SK-N-DZ (cell line): ENCODE measurements at regions not wholly inside any gene's neighbourhood (a gene's known extent, or its start where the extent isn't known, plus 50 kb on each side); places are given as distances from the start of the nearest gene placed in this dataset.

Experiments used
- DNase-seq: peaks from one replicate; pipeline ENCODE4 v3.0.0-alpha.2; 2015; ENCODE audit warnings: low spot score

DNA sequence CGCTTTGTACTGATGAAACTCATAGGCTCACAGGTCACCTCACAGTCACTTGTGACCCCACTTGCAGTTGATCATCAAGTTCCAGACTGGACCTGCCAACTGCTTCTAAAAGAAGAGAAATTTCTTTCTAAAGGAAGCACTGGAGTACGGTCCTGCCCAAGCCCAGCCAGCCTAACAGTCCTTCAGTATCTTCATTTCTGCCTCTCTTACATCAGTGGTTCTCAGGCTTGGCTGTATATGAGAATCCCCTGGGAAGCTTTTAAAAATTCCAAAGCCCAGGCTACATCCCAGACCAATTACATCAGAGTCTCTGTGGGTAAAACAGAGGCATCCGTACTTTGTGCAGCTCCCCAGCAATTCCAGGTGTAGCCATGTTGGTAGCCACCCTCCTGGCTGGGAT is 282.1 kb downstream of the NFIB start:
- no peak for DNase-seq

DNA sequence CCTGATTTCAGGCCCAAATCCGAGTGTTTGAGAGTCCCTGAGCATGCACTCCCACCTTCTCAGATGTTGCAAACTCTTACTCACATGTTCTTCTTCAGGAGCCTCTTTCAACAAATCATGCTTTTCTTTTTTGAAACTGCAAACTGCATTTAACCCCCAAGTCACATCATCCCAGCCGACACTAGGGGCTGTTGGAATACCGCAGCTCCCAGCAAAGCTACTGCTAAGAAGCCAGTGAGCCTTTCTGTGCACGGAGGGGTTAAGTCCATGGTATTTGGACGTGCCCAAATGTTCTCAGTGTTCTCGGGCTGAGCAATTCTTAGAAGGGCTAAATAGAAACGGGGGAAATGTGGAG is 282.9 kb downstream of the NFIB start:
- DNase-seq: peak; percentile 10

DNA sequence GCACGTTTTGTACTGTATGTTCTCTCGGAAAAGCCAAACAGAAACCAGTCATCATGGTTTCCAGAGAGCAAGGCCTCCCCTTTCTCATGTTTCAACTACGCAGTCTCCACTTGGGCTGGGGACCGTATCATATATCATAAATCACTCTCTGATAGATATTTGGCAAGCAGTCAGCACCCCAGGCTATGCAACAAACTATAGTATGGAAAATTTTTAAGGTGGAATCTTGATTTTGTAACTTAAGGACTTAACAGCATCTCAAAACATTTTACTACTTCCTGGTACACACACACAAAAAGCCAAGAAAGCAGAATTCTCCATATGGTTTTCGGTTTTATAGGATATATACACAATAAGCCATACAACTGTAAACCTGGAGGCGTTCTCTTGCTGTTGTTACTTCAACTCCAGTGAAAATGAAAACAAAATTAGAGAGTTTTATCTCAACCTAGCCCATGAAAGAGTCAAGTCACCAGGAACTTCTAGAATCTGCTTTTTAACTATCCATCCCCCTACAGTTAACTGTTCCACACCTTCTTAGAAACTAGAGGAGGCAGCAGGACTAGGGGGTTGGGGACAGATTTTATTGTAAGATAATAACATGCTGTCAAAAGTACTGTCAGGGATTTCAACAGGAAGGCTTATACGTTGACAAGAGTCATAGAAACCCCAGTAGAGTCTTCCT is 283.4 kb downstream of the NFIB start:
- DNase-seq: peak; percentile 22

DNA sequence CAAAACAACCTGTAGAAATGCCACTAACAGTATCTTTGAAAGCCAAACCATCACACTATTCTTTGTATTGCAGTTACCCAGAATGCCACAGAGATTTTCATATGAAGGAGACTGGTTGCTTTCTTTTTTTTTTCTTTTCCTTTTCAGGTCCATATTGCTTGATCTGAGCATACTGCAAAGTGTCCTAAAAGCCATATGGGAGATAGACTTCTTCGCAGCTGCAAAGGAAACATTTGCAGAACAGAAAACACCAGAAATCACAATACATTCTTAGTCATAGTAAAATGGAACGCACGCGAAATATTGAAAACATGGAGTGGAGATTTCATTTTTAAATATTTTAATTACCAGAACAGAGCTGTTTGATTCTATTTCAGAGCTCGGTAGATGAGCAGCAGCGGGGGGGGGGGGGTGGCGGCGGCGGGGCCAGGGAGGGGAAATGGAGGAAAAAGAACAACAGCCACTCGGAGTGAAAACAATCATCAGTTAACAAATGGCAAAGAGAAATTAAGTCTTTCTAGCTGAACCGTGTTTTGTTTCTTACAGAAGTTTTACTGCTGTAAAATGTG is 284.1 kb downstream of the NFIB start:
- no peak for DNase-seq

DNA sequence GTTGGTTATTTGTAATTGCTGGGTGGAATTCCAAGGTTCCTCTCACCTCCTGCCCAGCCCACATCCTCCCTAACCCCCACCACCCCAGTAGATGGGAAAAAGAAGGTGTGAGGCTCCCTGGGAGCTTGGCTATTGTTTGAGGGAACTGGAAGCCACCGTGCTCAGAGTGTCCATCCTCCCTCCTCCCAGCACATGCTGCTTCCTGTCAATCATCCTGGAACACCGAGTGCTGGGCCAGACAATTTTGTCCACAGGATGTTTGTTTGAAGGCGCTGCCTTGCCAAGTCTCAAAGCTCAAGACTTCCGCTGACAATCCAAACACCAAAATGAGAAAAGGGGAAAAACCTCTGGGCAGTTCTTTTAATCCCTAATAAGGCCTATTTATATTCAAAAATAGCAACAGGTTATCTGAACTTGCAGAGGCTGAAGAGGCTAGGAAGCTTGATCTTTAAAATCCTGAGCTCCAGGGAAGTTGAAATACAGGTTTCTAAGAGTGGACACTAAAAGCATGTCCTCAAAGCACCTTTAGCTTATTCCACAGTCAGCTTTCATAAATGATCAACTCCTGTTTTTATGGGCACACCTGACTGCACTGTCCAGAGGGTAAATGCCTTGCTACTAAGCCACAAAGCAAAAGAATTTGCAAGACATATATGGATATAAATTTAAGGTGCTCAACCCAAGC is 286.7 kb downstream of the NFIB start:
- no peak for DNase-seq

DNA sequence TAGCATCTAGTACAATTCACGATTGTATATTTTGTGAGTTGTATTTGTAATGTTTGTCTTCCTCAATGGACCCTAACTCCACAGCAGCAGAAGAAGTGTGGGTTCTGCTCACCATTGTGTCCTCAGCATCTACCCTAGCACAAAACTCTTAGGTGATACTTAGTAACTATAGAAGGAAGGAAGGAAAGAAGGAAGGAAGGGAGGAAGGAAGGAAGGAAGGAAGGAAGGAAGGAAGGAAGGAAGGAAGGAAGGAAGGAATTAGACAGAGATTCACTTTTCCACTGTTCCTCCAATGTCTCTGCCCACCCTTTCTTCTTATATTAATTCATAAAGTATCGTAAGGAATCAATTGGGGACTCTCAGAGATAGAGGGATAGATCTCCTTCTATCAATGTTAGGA is 288.2 kb downstream of the NFIB start:
- no peak for DNase-seq

DNA sequence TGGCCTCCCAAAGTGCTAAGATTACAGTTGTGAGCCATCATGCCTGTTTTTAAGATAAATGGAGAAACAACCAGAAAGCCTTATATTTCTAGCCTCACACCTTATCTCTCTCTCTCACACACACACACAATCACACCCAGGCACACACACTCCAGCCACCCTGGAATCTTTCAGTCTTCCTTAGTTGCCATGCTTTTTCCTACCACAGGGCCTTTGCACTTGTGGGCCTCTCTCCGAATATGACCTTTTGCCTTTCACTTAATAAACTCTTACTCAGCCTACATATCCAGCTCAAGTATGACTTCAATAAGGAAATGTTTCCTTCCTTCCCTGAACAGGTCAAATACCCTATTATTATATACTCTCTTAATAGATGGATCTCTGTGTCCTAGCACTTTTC is 290.7 kb downstream of the NFIB start:
- DNase-seq: no peak

DNA sequence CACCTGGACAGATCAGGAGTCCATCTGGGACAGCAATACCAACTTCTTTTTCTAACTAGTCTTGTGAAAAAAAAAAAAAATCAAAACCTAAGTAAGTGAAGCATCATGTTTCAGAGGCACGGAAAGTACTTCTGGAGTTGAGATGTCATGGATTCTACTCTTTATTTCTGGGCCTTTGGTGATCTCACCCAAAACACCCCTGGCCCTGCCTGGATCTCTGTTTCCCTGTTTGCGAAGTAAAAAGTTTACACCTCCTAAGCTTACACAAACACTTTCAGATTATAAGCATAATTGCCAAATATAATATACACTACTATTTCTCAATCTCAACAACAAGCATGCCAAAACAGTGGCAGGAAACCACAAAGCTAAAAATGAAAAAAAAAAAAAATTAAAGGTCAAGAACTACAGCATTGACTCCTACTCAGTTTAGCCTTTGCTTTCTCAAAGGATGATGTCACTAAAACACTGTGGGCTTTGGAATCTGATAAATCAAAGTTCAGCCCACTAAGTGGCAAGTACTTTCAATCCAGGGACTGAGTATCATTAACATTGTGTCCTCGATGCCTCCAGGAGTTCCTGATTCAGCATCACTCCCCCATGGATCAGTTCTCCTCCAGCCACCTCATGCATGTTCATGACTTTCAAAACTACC is 291.9 kb downstream of the NFIB start:
- DNase-seq: no peak

DNA sequence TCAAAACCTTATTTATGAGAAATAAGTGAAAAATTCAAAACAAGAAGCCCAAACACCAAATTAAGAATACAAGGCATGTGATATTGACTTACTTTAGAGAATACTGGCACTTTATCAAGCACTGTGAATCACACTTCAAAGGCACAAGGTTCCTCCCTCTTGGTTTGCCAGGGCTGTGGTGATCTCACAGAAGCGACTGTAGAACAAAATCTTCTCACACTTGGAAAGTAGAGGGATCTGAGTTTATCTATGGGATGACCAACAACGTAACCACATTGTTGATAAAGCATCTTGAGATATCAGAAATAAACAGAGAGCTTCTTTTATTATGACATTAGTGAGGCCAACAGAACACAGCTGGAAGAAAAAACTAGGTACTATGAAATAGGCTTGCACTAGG is 295.9 kb downstream of the NFIB start:
- DNase-seq: no peak

DNA sequence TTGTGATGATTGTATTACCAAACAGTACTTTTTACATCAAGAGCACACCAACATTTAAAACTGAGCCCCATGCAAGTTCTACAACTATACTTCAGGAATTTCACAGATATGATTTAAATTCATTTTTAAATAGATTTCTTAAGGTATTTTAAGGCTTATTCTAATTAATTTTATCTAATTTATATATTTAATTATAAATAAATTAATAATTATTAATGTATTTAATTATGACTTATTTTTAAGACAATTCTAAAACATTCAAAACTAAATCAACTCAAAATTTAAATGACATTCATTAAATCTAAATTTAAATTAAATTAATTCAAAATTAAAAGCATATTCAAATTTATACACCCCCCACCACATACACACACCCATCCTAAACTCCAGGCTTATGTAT is 299.2 kb downstream of the NFIB start:
- no peak for DNase-seq

DNA sequence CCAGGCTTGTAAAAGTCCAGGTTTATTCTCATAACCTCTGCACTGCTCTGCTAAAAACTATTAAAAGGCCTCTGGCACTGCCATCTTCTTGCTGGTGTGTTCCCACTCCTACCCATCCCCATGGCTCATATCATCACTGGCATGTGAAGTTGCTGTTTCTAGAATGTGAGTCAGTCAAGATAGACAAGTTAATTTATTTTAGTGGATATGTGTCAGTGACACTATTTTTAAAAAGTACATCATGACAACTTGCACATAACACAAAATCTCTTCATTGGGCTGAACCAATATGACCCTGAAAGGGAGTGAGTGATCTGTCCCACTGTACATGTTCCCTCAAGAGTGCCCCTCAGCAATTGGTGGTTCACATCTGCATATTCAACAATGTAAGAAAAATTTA is 299.7 kb downstream of the NFIB start:
- DNase-seq: no peak

DNA sequence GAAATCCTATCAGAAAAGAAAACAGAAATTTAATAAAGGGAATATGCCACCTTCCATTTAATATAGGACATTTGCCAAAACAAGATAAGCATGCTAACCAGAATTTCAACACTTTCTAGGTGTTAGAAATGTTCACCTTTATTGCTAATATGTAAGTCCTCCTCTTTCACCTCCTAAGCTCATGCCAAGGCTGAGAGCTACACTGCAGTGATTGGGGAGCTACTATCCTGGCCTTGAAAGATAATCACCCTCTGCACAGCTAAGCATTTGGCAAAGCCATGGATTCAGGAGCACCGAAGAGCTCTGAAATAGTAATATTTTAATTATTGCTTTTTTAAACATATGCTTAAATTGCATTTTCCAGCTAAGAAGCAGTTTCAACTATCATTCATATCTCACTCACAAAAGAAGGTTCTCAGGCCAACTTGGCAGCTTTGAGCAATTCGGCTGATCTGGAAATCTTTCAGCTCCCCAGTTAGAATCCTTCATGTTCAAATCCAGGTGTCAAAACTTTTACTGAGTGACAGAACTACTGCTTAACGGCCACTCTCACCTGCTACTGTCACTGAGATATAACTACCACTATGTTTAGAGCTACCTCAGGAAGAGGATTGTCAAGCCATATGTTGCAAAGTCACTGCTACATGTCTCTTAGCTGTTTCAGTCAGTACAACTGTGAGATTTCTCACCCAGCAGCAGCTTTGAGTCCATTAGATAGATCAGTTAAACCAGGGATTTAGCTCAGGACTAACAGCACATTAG is 302.0 kb downstream of the NFIB start:
- no peak for DNase-seq

DNA sequence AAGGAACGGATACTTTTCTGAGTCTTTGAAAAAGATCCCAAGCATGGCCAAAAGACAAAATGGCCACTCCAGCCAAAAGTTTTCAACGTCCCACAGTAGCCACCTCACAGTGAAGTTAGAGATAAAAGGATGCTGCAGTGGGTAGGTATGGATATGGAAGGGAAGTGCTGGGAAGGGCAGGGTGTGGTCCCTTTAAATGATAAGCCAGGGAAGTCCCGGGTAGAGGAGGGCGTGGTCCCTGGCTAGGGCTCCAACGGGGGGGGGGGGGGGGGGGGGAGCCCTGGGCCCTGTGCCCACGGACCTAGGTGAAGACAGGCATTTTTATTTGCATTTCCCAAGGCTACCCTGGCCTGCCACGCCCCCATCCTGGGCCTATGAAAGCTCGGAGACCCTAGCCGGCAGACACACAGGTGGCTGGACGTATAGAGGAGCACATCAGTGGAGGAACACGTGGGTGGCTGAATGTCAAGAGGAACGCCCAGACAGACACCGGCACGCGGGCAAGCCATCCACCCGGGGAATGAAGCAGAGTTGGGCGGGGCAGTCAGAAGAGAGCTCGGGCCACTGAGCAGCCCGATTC is 306.7 kb downstream of the NFIB start:
- DNase-seq: no peak

DNA sequence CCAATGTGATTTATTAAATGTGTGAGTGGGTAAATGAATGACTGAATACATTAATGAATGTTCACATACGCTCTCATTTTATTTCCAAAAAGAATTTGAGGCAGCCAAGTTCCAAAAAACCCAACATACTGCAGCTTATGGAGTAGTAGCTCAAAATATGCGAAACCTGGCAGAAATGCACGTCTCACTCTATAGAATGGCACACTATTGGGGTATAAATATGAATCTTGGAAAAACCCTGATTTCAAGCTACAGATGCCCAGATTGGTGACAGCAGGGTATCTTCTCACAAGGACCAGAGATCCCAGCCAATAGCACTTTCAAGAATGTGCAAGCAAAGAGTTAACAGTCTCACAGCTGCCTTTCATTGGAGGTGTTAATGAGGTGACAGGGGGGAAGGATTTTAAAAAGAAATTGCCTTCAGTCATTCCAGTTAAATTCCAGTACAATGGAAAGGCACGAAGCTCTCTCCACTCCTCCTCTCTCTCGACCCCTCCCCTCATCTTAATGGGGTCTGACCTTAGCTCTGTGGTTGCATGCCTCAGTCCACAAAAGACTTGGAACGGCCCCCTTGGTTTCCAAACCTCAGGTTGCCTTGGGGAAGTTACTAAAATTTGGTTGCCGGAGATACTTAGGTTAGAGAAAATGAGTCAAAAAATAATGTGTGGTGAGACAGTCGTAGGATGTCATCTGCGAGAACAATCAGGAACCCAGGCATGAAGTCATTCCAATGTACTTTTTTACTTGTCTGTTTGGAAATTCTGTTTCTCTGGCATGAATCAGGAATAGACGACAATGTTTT is 307.4 kb downstream of the NFIB start:
- no peak for DNase-seq

DNA sequence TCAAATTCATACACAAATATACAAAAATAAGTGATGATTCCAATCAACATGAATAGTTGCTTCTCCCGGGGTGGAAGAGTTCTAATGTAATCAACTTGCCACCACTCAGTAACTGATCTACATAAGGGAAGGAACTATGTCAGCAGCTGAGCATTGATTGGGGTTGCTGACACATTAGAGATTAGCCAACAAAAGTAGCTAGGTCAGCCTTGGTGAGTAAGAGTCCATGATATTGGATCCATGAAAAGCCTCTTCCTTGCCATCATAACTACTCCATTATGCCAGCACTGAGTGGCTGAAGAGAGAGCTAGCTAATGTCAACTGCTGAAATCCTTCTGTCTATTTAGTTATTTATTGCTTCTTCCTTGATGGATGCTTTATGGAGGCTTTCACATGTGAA is 309.8 kb downstream of the NFIB start:
- DNase-seq: no peak

DNA sequence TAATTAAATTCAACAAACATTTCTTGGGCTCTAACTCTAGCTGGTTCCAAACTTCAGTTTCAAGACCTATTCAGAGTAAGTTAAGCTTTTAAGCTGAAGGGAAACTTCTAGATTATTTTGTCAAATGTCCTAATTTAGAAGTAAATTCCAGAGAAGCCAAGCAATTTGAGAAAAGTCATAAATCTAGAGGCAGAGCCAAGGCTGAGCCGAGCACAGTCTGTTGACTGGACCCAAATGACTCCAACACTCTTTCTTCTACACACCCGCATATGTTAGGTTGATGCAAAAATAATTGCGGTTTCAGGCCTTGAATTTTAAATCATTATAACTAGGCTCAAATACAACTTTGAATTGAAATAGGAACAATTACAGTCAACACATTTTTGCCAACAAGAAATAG is 319.7 kb downstream of the NFIB start:
- no peak for DNase-seq

DNA sequence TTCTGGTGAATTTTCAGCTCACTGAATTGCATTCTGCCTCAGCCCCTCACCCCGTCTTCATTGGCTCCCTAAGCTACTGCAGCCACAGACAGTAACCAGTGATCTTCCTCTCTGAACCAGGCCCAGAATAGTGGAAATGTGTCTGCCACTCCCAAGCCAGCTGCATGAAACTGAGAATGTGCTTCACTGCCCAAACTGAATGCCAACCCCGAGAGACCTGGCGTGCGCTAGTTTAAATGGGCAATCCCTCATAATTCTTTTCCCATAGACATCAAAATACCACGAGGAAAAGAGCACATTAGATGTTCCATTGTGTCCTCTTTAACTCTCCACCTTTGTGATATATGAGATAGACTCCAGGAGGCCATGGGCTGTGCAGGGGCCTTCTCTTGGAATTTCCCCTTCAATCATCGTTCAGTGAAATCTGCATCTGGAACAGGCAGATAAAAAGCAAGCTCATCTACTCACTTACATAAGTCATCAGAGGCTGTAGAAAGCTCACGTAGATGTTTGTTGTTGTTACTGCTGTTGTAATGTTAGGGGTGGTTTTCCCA is 320.2 kb downstream of the NFIB start:
- no peak for DNase-seq

DNA sequence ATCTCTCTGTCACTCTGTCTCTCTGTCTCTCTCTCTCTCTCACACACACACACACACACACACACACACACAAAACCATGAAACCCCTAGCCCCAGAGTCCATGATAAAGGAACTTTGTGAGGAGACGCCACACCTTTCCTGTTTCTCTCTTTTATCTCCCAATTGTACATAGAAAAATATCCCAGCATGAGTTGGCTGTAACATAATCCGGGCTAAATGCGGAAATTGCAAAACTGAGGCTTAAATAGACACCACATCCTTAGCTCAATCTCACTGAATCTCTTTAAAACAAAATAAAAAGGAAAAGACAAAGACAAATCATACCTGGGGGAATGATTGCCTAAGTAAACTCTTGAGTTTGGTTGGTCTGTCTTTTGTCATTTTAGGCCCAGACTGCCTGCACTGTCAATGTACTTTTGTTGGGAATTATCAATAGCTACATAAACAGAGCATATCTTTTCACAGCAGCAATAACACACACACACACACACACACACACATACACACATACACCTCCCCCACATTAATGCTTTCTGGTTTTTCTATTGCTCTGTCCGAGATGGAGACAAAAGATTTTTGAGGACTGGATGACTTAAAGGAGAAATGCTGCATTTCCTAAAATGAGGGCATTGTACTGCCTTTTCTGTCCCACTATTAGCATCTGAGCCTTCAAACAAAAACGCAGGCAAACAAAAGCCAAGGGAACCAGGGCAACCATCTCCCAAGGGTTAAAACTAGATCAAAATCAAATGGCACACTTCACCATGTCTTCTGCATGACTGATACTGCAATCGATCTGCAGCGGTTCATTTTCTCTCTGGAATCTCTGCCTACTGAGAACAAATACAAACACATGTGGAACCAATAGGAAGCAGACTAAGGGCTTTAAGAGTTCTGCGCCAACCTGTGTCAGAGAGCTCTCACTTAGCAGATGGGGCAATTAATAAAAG is 321.5 kb downstream of the NFIB start:
- no peak for DNase-seq

DNA sequence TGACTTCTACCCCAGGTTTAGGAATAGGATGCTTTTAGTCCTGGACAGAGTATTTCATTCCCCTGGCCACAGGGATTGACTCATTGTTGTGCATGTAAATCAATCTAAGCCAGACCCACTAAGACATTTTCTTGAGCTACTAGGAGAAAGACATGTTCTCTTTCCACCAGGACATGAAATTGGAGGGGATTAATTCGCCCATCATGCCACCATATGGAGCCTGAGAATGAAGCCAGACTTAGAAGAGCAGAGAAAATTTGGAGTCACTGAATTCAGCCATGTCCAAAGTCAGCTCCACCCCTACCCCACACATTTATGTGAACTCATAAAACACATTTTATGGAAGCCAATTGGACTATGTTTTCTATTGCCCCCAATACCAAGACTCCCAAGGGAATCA is 322.5 kb downstream of the NFIB start:
- DNase-seq: no peak
